RCC 7860 (cell line): ENCODE measurements at regions not wholly inside any gene's neighbourhood (a gene's known extent, or its start where the extent isn't known, plus 50 kb on each side); places are given as distances from the start of the nearest gene placed in this dataset.

Experiments used
- DNase-seq: peaks from one replicate; pipeline ENCODE4 v3.0.0-alpha.2; 2015; ENCODE audit warnings: low spot score
- FAIRE-seq: peaks from 2 replicates; lab custom pipeline; 2012; peaks lifted over from hg19 to GRCh38; lab: Jason Lieb, UNC

GRCh38 chr13:73767747-73768315, 366.4 kb downstream of the KLF12 start:
- FAIRE-seq (no peak), DNase-seq (no peak)

- FAIRE-seq (no peak), DNase-seq (no peak)
Measured at GRCh38 chr13:73767191-73767741, 366.9 kb downstream of the KLF12 start.

GRCh38 chr13:73765651-73766384, 368.4 kb downstream of the KLF12 start:
- no peak for FAIRE-seq
- DNase-seq: no peak

GRCh38 chr13:73759434-73759833, 374.8 kb downstream of the KLF12 start:
- DNase-seq (no peak), FAIRE-seq (no peak)

- FAIRE-seq: no peak
- no peak for DNase-seq
Measured at GRCh38 chr13:73757481-73758233, 376.5 kb downstream of the KLF12 start.

GRCh38 chr13:73754727-73755292, 379.4 kb downstream of the KLF12 start:
- FAIRE-seq: peak; percentile 45
- DNase-seq: peak; percentile 31

- no peak for DNase-seq
- FAIRE-seq: no peak
Measured at GRCh38 chr13:73754241-73754640, 380.0 kb downstream of the KLF12 start.

GRCh38 chr13:73751290-73751689, 382.9 kb downstream of the KLF12 start:
- DNase-seq (no peak), FAIRE-seq (no peak)

- DNase-seq: no peak
- FAIRE-seq: no peak
Measured at GRCh38 chr13:73748404-73748803, 385.8 kb downstream of the KLF12 start.

GRCh38 chr13:73745190-73745589, 389.0 kb downstream of the KLF12 start:
- FAIRE-seq (no peak), DNase-seq (no peak)

- no peak for FAIRE-seq
- no peak for DNase-seq
Measured at GRCh38 chr13:73742982-73743381, 391.2 kb downstream of the KLF12 start.

- no peak for DNase-seq
- FAIRE-seq: no peak
Measured at GRCh38 chr13:73741742-73742141, 392.5 kb downstream of the KLF12 start.

- no peak for FAIRE-seq
- DNase-seq: no peak
Measured at GRCh38 chr13:73741111-73741510, 393.1 kb downstream of the KLF12 start.

- DNase-seq (no peak), FAIRE-seq (no peak)
Measured at GRCh38 chr13:73740666-73741065, 393.5 kb downstream of the KLF12 start.

- no peak for FAIRE-seq
Measured at GRCh38 chr13:73739394-73739793, 394.8 kb downstream of the KLF12 start.

GRCh38 chr13:73738626-73739025, 395.6 kb downstream of the KLF12 start:
- FAIRE-seq (no peak), DNase-seq (no peak)

More at GRCh38 chr13:73739394-73739793, 394.8 kb downstream of the KLF12 start:
- DNase-seq: no peak

GRCh38 chr13:73737214-73737613, 397.0 kb downstream of the KLF12 start:
- no peak for FAIRE-seq
- DNase-seq: no peak

GRCh38 chr13:73733706-73734105, 400.5 kb downstream of the KLF12 start:
- DNase-seq (no peak), FAIRE-seq (no peak)

GRCh38 chr13:73732350-73732749, 401.9 kb downstream of the KLF12 start:
- FAIRE-seq: no peak

GRCh38 chr13:73731564-73731963, 402.6 kb downstream of the KLF12 start:
- no peak for FAIRE-seq
- DNase-seq: no peak

More at GRCh38 chr13:73732350-73732749, 401.9 kb downstream of the KLF12 start:
- no peak for DNase-seq

GRCh38 chr13:73730014-73730413, 404.2 kb downstream of the KLF12 start:
- DNase-seq (no peak), FAIRE-seq (no peak)
